Neural cell (in vitro differentiated cells): ENCODE measurements at regions not wholly inside any gene's neighbourhood (a gene's known extent, or its start where the extent isn't known, plus 50 kb on each side); places are given as distances from the start of the nearest gene placed in this dataset.

ENCODE experiments used
- H2AFZ ChIP-seq: fragments of 200-600, 300-800 bp; sonication (generic), shearing (Covaris generic); 2 replicates; pipeline ENCODE4 v1.6.0; 2014; ENCODE audit warnings: low read depth, mild to moderate bottlenecking, antibody characterized with exemption, low read length, moderate library complexity
- H3F3A ChIP-seq: fragments of 200-600 bp; shearing (Covaris generic); 2 replicates; pipeline ENCODE4 v1.6.1; 2016; ENCODE audit warnings: mild to moderate bottlenecking, moderate library complexity, mixed read lengths, antibody characterized with exemption, low read length; ENCODE audit not compliant: insufficient read depth, poor library complexity, severe bottlenecking
- H3K27ac ChIP-seq: fragments of 200-600, 300-800 bp; sonication (generic), shearing (Covaris generic); 2 replicates; pipeline ENCODE4 v1.5.1; 2014; ENCODE audit warnings: mild to moderate bottlenecking, low read length, moderate library complexity
- H3K27me3 ChIP-seq: fragments of 300-800, 200-600 bp; sonication (generic), shearing (Covaris generic); 2 replicates; pipeline ENCODE4 v1.6.0; 2014; ENCODE audit warnings: mild to moderate bottlenecking, low read depth, low read length, moderate library complexity; ENCODE audit not compliant: insufficient read depth
- H3K36me3 ChIP-seq: fragments of 300-800, 200-600 bp; sonication (generic), shearing (Covaris generic); 2 replicates; pipeline ENCODE4 v1.5.1; 2014; ENCODE audit warnings: mild to moderate bottlenecking, antibody characterized with exemption, low read length, moderate library complexity; ENCODE audit not compliant: insufficient read depth
- H3K4me2 ChIP-seq: fragments of 300-800, 200-600 bp; sonication (generic), shearing (Covaris generic); 2 replicates; pipeline ENCODE4 v1.6.0; 2014; ENCODE audit warnings: mild to moderate bottlenecking, low read length
- H3K4me3 ChIP-seq: fragments of 300-800, 200-600 bp; sonication (generic), shearing (Covaris generic); 2 replicates; pipeline ENCODE4 v1.5.1; 2014; ENCODE audit warnings: mild to moderate bottlenecking, low read length, moderate library complexity
- H3K79me2 ChIP-seq: fragments of 200-600 bp; shearing (Covaris generic); replicated peaks from 2 replicates; pipeline ENCODE4 v1.6.0; 2014; ENCODE audit warnings: mild to moderate bottlenecking, low read length, moderate library complexity; ENCODE audit not compliant: insufficient read depth
- H3K9ac ChIP-seq: fragments of 300-800, 200-600 bp; sonication (generic), shearing (Covaris generic); 2 replicates; pipeline ENCODE4 v1.6.1; 2016; ENCODE audit warnings: mild to moderate bottlenecking, low read length, mixed read lengths
- H3K9me2 ChIP-seq: fragments of 200-600 bp; shearing (Covaris generic); 2 replicates; pipeline ENCODE4 v1.6.1; 2016; ENCODE audit warnings: mild to moderate bottlenecking, low read length, mixed read lengths; ENCODE audit not compliant: insufficient read depth
- H3K9me3 ChIP-seq: fragments of 200-600, 300-800 bp; sonication (generic), shearing (Covaris generic); 2 replicates; pipeline ENCODE4 v1.6.1; 2016; ENCODE audit warnings: mild to moderate bottlenecking, mixed run types, low read length, moderate library complexity, mixed read lengths
- H4K20me1 ChIP-seq: fragments of 200-600 bp; shearing (Covaris generic); 2 replicates; pipeline ENCODE4 v1.6.1; 2016; ENCODE audit warnings: mild to moderate bottlenecking, mixed run types; ENCODE audit not compliant: insufficient read depth
- CTCF ChIP-seq: fragments of 450-650 bp; IDR thresholded peaks from 2 replicates; pipeline ENCODE4 v1.5.1; 2014; ENCODE audit warnings: antibody characterized with exemption, mild to moderate bottlenecking, moderate library complexity; ENCODE audit not compliant: poor library complexity, severe bottlenecking
- EP300 ChIP-seq: fragments of 450-650 bp; conservative IDR thresholded peaks from 2 replicates; pipeline ENCODE4 v1.6.1; 2014; ENCODE audit warnings: antibody characterized with exemption, mild to moderate bottlenecking, moderate library complexity; ENCODE audit not compliant: poor library complexity, severe bottlenecking
- EZH2 ChIP-seq: fragments of 200-600, 300-800 bp; shearing (Covaris generic), sonication (generic); IDR thresholded peaks from 2 replicates; pipeline ENCODE4 v1.6.1; 2014; ENCODE audit warnings: antibody characterized with exemption, low read length, borderline replicate concordance, mild to moderate bottlenecking; ENCODE audit not compliant: insufficient read depth, poor library complexity, severe bottlenecking
- MXI1 ChIP-seq: fragments of 450-650 bp; conservative IDR thresholded peaks from 2 replicates; pipeline ENCODE4 v1.6.1; 2014; ENCODE audit warnings: antibody characterized with exemption, mild to moderate bottlenecking; ENCODE audit not compliant: poor library complexity, severe bottlenecking
- POLR2AphosphoS5 ChIP-seq: IDR thresholded peaks from 2 replicates; pipeline ENCODE4 v1.6.1; 2012
- RAD21 ChIP-seq: fragments of 450-650 bp; conservative IDR thresholded peaks from 2 replicates; pipeline ENCODE4 v1.6.1; 2014; ENCODE audit warnings: antibody characterized with exemption, mild to moderate bottlenecking, moderate library complexity
- REST ChIP-seq: IDR thresholded peaks from 2 replicates; pipeline ENCODE4 v1.6.1; 2012; ENCODE audit warnings: borderline replicate concordance
- SMC3 ChIP-seq: fragments of 450-650 bp; conservative IDR thresholded peaks from 2 replicates; pipeline ENCODE4 v1.6.1; 2014; ENCODE audit warnings: antibody characterized with exemption, mild to moderate bottlenecking, moderate library complexity; ENCODE audit not compliant: poor library complexity
- TAF1 ChIP-seq: IDR thresholded peaks from 2 replicates; pipeline ENCODE4 v1.6.1; 2012; ENCODE audit warnings: low read depth

- Histone ChIP-seq H3K9ac (no peak overlapping the region), H3K4me2 (no peak overlapping the region), H2AFZ (no peak overlapping the region), H3K4me3 (no peak overlapping the region), H3K79me2 (no peaks in the 10 kb centered on the region), H3K27me3 (no peaks in the 10 kb centered on the region), H3F3A (no peaks in the 10 kb centered on the region), H3K9me3 (no peaks in the 10 kb centered on the region), H3K36me3 (no peaks in the 10 kb centered on the region), H4K20me1 (no peaks in the 10 kb centered on the region), H3K9me2 (no peaks in the 10 kb centered on the region), H3K27ac (no peak overlapping the region)
- no peak for TF ChIP-seq RAD21
- TF ChIP-seq POLR2AphosphoS5, result no peak
- no peak for TF ChIP-seq MXI1
- TF ChIP-seq CTCF, result no peak
- TF ChIP-seq TAF1, result no peak
- no peak for TF ChIP-seq EZH2
- TF ChIP-seq REST, result no peak
- no peak for TF ChIP-seq SMC3
- no peak for TF ChIP-seq EP300
These were observed 395.8 kb downstream of the MTX2 start for GRCh38 chr2:176665086-176665485.

GRCh38 chr2:176668912-176669311, 399.7 kb downstream of the MTX2 start:
- TF ChIP-seq RAD21 (no peak), EP300 (no peak), EZH2 (no peak), REST (no peak), POLR2AphosphoS5 (no peak), MXI1 (no peak), TAF1 (no peak)
- Histone ChIP-seq H3K27ac (no peak overlapping the region), H3K27me3 (no peaks in the 10 kb centered on the region), H3K4me2 (no peak overlapping the region), H3K9ac (no peak overlapping the region), H4K20me1 (no peaks in the 10 kb centered on the region), H3F3A (no peaks in the 10 kb centered on the region), H3K9me2 (no peaks in the 10 kb centered on the region), H3K79me2 (no peaks in the 10 kb centered on the region), H3K9me3 (no peaks in the 10 kb centered on the region), H3K4me3 (no peak overlapping the region), H2AFZ (no peak overlapping the region), H3K36me3 (no peaks in the 10 kb centered on the region)
